HG03460 (cell line): ENCODE measurements at regions not wholly inside any gene's neighbourhood (a gene's known extent, or its start where the extent isn't known, plus 50 kb on each side); places are given as distances from the start of the nearest gene placed in this dataset.
"Not testable (repeated sequence)": the region's sequence is repeated elsewhere in the genome, so short reads cannot be mapped to it uniquely, and the experiment has no call there.

Source experiments
- ATAC-seq: cut with Tn5 transposase; IDR thresholded peaks from one replicate; pipeline ENCODE4 v1.9.1; 2021; ENCODE audit not compliant: unreplicated experiment

DNA sequence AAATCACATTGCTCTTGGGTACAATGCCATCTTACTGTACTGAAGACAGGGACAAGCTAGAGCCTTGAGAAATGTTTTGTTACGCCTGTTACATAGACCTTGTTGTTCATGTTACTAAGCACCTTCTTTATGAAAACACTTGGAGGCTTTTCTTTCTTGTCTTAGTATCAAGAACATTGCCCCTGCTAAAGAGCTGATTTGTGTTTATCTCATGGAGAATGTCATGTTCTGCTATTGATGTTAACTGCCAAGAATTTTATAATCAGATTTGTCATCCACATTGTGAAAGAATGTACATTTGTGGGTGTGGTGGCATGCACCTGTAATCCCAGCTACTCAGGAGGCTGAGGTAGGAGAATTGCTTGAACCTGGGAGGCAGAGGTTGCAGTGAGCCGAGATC lies 431.3 kb upstream of the MDFIC2 start:
- no peak for ATAC-seq

DNA sequence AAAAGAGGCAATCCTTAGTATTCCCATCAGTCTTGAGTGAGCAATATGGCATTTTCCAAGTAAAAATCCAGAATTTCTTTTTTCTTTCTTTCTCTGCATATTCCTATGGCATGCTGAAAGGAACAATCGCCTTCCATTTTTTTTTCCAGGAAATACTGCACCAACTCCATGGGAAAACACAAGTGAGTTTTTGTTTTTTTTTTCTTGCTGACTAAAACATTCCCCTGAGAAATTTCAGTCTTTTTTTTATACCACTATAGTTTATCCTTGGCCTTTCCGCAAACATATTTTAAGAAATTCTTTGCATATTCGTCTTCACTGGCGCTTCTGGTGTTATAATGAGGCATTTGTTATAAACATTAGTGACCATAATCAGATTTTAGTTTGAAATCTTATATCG lies 429.6 kb upstream of the MDFIC2 start:
- ATAC-seq: no peak

DNA sequence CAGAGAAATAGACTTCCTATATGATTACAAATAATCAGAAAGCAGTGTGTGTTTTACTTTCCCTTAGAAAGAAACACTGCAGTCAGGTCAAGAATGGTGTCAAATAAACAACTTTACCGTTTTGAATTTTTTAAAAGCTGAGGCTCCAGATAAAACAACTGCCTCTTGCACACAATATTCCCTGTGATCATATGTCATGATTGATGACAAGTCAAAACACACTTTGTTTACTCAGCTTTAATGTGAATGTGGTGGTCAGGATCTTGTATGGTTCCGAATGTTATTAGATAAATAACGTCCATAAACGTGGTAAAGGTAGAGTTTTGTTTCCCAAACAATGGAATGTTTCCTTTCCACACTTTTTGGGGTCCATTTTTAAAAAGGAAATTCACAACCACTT lies 428.4 kb upstream of the MDFIC2 start:
- no peak for ATAC-seq

DNA sequence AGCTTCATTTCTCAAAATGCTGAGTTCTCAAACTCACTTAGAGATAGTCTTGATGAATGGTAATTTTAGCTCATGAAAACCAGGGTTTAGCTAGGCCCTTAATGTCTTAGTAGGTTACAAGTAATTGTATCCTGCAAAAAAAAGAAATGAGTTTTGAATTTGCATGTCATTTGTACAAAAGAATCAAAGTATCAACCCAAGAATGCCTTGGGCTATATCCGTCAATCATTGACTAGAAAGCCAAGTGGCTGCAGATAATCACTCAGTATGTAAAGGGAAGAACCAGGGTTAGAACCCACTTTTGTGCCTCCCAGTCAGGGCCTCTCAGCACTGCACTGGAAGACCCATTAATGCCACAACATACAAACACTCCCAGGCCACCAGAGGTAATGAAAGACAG lies 427.6 kb upstream of the MDFIC2 start:
- no peak for ATAC-seq

DNA sequence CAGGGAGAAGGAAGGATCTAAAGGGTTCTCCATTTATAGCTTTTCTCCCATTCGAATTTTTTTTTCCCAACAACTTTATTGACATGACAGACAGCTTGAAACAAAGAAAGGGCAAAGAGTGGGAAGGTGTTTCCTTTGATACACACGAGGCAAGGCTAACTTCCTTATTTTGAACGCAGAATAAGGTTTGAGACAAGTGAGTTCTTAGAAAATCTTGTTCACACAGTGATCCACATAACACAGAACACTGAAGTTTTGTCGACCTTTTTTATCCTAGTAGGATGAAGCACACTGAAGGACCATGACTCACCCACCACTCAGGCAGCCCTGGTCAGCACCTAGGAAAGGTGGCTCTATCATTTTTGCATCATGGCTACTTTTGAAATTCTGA lies 425.8 kb upstream of the MDFIC2 start:
- no peak for ATAC-seq

DNA sequence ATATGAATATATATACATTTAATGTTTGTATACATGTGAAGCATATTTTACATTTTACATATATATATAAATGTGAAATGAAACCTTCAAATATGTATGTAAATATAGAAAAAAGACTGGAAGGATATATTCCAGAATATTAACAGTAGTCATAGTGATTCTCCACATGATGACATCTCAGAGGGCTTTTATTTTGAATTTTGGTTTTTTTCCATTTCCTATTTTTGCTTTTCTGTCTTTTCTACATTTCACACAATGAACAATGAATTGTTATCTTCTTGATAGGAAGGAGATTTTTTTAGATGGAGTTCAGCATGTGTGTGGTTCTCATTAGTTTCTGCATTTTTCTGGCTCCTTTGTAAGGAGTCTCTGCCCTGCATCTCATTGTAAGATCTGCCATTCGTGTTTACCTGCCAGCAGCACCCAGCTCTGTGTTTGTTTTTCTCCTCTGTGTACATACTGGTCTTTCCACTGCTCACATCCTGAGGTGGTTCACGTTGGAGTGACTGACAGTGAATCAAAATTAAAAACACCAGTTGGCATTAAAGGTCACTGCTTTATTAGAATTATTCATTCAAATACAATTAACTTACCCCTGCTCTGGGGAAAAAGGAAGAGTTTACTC lies 425.3 kb upstream of the MDFIC2 start:
- no peak for ATAC-seq

DNA sequence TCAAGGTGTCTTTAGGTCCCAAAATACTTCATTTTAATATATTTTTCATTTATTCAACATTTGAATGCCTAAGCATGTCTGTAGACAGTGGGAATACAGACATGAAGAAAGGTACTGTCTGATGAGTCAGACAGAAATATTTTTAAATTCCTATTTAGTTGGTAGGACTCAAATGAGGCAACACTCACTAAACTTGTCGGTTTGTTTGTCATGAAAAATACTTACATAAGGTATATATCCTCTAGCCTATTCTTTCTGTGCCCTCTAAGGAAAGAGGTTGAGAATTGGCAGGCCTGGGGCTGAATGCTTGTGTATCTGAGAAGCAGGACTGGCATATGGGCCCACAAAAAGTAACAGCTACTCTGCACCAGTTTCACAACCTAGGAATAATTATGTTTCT lies 423.6 kb upstream of the MDFIC2 start:
- ATAC-seq: no peak

DNA sequence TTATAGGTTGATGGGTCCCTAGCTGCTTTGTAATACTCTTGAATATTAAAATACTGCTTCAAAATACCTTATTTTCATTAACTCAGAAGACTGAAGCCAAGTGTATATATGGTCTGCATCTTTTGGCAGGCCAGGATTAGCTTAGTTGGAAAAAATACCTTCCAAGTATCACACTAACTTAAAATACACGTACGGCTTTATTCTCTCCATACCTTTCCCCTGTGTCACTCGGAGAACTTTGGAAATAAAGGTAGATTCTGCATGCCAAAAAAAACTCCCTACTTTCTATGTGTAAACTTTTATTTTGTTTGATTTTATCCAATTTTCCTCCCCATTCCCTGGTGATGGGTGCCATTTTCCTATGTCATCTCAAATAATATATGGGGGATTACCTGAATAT lies 422.3 kb upstream of the MDFIC2 start:
- no peak for ATAC-seq

DNA sequence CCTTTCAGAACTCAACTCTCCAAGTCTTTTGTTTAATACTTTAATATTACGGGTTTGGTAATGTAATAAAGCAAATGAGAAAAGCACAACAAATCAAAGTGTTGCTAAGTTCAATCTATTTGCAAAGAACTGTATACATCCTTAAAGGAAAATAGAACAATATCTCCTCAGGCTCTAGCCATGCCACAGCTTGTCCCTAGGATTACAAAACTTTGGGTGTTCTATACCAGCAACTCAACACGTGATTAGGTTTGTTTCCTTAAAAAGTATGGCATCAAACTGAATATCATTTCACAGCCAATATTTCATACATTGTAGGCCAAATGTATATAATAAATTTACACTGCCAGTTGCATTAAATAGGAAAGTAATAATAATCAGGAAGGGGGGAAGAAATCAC lies 418.6 kb upstream of the MDFIC2 start:
- ATAC-seq: no peak

DNA sequence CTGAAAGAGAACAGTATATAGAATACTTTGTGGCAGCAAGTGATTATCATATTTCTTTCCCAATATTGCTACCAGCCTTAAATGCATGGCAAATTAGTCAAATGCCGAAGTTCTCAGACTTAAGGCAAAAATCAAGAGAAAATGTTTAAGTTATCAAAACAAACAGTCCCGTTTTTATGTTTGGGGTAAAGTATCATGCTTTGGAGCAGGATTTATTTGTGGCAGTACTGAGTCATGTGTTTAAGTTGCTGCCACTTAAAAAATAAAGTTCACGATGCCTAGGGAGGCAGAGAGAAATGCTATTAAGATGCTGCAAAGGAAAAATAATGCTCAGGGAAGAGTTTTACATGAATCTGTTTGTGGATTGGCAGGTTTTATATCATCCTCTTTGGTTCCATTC lies 417.4 kb upstream of the MDFIC2 start:
- no peak for ATAC-seq

DNA sequence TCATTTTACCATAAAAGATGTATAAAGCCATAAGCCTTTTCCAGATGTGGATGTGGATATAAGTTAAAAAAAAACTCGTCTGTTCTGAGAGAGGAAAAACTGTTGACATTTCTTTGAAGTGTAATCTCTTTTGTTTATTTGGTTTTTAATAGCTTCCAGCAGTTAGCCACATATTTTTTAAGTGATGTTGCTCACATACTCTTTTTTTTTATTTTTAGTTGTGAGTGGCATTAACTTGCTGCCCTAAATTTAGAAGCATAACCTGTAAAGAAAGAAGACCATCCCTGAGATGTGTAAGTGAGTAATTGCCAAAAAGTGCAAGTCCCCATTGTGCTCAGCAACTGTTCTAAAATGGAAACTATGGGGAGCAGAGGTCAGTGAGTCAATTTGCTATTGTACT lies 415.9 kb upstream of the MDFIC2 start:
- ATAC-seq: no peak

DNA sequence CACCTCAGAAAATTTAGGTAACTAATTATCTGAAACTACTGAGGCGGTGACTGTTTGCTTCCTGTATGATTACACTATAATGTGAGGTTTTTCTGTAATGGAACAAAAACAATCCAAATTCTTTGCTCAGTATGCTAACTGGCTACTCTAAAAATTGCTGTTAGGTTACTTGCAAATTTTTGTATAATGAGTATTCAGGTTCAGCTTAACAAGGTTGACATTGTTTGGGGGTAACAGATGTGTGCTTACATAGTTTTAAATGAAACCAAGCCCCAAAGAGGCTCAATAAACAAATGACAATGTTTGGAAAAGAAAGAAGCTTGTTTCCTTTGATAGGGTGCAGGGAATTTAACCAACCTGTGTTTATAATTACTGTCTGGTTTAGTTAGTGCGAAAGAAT lies 414.5 kb upstream of the MDFIC2 start:
- no peak for ATAC-seq

DNA sequence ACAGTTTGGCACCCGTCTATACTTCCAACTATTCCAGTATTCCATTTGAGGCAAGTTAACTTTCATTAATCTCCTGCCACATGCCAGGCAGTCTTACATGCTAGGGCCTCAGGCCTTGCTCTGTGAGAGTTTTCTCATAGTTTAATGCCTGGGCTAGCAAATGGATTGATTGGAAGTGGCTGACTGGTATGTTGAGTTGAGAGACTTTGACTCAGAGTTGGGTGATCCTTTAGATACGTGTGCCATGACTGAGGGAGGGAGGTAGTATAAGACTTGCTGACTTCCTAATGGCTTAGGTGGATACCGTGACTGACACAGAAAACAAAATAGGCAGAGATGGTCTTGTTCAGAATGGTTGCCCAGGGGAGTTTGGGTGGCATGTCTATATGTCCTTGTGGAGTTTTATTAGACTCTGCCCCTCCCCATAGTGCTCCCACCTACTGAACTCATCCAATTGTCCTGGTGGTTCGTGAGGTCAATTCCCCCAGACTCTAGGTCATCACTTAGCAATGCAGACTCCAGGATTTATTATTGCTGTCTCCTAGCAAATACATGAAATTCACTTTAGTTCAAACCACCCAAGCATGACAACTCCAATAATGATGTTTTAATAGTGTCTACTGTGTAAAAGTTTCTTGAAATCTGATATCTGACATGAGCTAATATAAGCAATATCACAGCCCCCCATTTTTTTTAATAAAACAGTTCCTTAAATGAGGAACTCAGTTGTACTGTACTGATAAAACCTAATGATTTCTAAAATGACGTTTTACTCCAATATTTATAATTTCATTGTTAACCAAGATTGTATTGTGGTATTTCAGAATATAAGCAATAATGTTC lies 413.9 kb upstream of the MDFIC2 start:
- ATAC-seq: no peak

DNA sequence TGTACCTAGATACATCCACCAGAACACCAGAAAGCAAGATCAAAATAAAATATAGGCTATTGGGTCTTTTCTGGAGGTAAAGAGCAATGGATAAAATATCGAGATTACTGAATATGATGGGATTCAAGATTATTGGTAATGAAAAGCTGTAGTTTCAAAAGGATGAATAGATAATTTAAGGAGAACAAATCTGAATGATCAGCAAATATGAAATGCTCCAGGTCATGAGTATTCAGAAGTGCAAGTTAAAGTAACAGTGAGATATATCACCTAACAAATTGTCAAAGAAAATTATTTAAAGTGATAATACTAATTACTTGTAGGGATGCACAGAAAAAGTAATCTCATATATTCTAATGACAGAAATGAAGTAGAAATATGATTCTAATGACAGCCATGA lies 409.6 kb upstream of the MDFIC2 start:
- no peak for ATAC-seq

DNA sequence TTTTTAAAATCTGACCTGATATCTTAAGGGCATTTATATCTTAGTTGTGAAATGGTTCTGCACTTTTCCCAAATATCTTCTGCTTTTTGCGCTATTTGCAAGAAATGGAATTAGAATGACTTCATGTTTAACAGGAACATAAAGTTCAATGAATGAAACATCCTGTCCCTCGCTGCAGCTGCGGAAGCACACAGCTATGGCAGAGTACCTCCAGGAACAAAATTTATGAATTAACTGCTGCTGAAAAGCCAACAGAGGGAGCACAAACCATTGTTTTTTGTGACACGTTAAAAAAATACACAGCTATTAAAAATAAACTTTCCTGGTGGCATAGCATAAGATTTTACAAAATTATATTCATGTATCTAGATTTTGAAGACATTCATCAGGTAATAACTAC lies 404.4 kb upstream of the MDFIC2 start:
- no peak for ATAC-seq

DNA sequence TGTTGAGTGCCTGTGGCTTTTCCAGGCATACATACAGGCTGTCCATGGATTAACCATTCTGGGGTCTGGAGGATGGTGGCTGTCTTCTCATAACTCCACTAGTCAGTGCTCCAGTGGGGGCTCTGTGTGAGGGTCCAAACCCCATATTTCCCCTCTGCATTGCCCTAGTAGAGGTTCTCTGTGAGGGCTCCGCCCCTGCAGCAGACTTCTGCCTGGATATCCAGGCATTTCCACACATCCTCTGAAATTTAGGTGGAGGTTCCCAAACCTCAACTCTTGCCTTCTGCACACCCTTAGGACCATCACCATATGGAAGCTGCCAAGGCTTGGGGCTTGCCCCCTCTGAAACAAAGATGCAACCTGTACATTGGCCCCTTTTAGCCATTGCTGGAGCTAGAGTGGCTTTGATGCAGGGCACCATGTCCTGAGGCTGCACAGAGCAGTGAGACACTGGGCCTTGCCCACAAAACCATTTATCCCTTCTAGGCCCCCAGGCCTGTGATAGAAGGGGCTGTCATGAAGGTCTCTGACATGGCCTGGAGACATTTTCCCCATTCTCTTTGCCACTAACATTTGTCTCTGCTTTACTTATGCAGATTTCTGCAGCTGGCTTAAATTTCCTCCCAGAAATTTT lies 400.1 kb upstream of the MDFIC2 start:
- no peak for ATAC-seq

DNA sequence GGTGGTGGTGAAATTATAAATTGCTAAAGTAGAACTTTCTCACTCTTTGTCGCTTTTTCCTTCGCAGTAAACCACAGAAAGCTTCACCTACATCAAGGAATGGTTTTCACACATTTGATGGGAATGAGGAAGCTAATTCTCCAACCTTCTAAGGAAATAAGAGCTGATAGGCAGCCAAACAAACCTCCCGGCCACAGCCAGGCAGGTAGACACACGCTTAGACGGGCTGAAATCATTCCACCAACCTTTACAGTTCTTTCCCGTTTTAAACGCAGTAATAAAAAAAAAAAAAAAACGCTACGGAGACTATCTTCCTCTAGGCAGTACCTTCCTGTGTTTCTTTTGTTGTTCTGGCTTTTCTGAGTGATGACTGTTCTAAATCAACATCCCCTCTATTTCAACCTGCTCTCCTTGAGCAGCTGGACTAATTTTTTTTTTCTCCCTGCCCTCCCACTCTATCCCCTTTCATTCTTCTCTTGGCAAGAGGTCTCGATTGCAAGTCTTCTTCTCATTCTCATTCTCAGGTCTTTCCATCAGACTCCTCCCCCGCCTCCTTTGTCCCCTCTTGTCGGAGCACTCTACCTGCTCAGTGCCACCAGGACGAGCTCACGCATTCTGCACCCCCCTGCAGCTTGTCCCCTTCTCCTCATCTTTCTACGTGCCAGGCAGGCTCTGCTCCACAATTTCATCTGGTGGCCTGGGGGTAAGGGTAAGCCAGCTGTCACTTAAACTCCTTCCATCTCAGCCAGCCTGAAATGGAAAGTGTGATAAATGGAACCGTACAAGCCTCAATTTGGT lies 391.1 kb upstream of the MDFIC2 start:
- ATAC-seq: no peak

DNA sequence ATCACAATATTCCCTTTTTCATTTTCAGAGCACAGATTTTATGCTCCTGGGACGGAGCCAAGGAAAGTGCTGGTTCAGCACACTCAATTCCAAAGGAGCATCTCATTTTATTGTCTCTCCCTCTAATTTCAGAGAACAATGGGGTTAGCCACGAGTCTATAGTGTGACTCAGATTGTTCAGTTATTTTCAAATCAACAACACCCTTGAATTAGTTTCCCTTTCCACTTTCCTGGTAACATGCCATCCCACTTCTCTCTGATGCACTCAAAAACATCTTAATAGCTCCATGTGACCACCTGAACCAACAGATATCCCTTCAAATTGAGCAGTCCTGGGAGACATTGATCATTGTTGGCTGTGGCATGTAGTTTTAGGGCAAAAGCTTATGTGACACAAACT lies 389.7 kb upstream of the MDFIC2 start:
- ATAC-seq: no peak

DNA sequence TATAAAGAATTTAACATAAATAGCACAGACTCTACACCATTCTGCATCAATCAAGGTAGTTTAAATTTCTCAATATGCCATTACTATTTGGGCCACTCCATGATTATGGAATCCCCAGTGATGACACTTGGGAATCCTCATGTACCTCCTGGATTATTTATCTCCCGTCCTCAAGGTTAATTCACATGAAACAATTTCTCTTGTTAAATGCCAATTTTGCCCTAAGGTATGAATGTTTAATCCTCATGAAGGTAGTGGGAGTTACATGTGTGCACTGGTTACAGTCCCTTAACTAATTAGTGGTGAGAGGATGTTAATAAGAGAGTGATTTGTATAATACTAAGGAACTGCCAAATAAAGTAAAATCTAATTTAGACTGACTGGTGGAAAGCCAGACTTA lies 372.3 kb upstream of the MDFIC2 start:
- no peak for ATAC-seq

DNA sequence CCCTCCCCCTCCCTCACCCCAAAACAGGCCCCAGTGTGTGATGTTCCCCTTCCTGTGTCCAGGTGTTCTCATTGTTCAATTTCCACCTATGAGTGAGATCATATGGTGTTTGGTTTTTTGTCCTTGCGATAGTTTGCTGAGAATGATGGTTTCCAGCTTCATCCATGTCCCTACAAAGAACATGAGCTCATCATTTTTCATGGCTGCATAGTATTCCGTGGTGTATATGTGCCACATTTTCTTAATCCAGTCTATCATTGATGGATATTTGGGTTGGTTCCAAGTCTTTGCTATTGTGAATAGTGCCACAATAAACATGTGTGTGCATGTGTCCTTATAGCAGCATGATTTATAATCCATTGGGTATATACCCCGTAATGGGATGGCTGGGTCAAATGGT lies 363.4 kb upstream of the MDFIC2 start:
- ATAC-seq: not testable (repeated sequence)

DNA sequence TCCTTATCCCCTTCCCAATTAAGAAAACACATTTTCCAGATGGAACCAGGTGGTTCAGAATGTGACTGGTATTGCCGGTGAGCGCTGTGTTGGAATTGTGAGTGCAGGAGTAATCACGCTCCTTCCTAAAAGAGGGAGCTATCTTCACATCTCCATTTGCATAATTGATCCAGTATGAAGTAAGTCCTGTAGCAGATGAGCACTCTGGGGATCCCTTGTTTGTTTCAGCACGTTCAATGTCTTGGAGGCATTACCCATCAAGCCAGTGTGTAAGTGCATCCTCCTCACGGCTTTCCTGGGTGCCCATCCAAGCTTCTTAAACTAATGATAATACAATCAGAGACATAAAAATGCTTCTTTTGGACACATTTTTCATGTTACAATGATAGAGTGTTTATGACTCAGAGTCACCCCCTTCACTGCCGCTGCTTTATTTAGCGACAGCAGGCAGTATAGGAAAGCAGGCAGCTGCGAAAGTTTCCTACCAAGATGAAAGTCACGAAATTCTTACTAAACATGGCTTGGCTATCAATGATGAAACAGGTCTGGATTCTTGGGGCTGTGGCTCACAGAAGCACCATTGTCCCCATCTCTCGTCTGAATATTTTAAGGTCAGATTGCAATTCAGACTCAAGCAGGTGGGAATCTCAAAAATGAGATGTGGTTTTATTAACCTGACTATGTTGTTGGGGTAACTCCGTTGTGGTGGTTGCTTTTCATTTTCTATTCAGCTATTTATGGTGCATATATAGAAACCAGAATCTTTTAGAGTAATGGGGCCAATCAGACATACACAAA lies 346.3 kb upstream of the MDFIC2 start:
- no peak for ATAC-seq
